LoVo (cell line): ENCODE measurements at regions not wholly inside any gene's neighbourhood (a gene's known extent, or its start where the extent isn't known, plus 50 kb on each side); places are given as distances from the start of the nearest gene placed in this dataset.

Experiments
- DNase-seq: peaks from one replicate; pipeline ENCODE4 v3.0.0-alpha.2; 2016; ENCODE audit warnings: low spot score

DNA sequence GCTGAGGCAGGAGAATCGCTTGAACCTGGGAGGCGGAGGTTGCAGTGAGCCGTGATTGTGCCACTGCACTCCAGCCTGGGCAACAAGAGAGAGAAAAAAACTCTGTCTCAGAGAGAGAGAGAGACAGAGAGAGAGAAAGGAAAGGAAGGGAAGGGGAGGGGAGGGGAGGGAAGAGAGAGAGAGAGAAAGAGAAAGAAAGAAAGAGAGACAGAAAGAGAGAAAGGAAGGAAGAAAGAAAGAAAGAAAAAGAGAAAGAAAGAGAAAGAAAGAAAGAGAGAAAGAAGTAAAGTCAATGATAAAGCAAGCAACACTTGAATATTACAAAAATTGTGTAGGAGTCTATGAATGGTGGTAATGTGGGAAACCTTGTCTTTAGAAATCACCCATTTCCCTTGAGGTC lies 133.6 kb upstream of the MSX2 start:
- no peak for DNase-seq

DNA sequence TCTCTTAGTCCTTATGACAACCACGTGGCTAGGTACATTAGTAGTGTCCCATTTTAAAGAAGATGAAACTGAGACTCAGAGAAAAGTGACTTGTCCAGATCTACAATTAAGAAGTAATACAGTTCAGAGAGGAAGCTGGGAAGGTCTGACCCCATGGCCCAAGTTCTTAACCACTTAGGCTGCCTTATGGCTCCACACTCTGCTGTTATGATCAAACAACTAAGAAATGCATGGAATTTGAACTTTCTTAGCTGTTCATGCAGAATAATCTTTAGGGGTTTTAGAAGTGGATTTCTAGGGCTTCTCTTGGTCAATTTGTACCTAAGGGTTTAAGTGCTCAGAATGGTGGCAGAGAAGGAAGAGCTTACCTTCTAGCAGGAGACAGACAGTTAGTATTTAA lies 128.0 kb upstream of the MSX2 start:
- DNase-seq, result no peak

- DNase-seq, result no peak
Observed at GRCh38 chr5:174599992-174600391, 124.4 kb upstream of the MSX2 start.

GRCh38 chr5:174601946-174602345 lies 122.4 kb upstream of the MSX2 start:
- peak; percentile 53 for DNase-seq

DNA sequence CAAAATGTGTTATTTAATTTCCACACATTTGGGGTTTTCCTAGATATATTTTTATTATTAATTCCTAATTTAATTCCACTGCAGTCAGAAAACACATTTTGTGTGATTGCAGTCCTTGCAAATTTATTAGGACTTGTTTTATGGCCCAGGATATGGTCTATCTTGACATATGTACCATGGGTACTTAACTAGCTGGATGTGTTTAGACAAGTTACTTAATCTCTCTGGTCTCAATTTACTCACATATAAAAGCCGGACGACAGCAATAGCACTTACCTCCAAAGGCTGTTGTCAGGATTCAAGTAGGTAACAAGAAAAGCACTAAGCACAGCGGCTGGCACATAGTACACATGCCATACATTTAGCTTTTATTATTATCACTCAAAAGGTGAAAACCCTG lies 118.2 kb upstream of the MSX2 start:
- DNase-seq, result no peak

DNA sequence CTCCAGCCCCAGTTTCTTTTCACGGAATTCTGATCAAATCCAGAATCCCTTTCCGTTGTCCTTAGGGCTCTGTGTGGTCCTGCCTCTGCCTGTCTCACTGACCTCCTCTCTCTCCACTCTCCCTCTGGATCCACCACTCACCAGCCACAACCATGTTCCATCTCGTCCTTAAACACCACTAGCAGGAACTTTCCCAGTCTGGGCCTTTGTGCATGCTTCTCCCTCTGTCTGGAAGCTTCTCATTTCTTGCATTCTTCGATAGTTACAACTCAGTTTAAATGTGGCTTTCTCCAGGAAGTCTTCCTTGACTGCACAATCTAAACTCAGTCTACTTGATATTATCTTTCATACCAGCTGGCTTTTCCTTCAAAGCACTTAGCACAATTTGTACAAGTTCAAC lies 117.7 kb upstream of the MSX2 start:
- DNase-seq, result no peak

GRCh38 chr5:174607205-174607604 lies 117.2 kb upstream of the MSX2 start:
- no peak for DNase-seq

- DNase-seq, result no peak
Observed at GRCh38 chr5:174607916-174608315, 116.5 kb upstream of the MSX2 start.

- DNase-seq, result peak; percentile 38
Observed at GRCh38 chr5:174608631-174609097, 115.7 kb upstream of the MSX2 start.

DNA sequence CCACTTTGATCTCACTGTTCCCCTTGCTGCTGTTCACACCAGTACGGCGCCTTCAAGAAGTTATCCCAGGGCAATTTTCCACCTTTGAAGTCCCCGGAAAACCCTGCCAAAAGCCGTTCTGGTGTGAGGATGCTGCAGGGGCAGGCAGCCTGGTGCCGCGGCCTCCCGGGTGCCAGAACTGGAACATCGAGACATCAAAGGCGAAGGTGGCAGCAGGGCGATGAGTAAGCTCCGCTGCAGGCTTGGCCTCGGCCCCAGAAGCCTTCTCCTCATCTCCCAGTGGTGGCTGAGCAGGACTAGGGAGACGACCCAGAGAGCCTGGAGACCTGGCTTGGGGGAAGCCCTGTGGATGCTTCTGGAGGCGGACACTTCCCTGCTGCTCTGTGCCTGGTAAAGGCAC lies 115.3 kb upstream of the MSX2 start:
- DNase-seq, result no peak

DNA sequence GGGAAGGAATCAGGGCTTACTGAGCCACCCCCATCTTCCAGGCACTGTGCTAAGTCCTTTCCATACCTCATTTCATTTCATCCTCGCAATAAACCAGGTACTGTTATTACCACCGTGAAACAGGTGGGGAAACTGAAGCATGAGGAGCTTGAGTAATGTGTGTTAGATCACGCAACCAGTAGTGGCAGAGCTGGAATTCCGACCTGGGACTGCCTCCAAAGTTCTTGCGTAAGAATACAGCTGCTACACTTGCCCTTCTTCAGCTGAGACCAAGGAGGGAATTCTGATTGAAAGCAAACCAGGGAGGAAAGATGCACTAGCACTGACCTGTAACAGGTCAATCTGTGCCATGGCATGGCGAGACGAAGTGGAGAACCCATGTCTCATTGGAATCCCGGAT lies 113.4 kb upstream of the MSX2 start:
- DNase-seq, result no peak

DNA sequence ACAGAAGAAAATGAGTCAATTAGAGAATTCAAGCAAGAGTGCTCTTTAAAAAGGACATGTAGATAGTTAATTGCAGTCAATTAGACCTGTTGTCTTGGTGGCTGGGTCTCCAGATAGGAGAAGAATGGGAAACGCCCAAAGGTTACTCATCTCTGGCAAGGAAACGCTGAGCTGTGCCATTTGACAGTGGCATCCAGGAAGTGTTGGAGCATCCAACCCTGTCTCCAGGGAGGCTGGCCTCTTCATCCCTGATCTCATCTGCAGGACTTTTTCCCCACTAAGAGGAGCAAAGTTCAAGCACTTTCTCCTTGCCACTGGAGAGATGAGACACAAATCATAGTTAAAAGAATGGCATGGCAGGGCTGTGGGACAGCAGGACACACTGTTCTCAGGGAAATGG lies 111.7 kb upstream of the MSX2 start:
- peak; percentile 86 for DNase-seq

DNA sequence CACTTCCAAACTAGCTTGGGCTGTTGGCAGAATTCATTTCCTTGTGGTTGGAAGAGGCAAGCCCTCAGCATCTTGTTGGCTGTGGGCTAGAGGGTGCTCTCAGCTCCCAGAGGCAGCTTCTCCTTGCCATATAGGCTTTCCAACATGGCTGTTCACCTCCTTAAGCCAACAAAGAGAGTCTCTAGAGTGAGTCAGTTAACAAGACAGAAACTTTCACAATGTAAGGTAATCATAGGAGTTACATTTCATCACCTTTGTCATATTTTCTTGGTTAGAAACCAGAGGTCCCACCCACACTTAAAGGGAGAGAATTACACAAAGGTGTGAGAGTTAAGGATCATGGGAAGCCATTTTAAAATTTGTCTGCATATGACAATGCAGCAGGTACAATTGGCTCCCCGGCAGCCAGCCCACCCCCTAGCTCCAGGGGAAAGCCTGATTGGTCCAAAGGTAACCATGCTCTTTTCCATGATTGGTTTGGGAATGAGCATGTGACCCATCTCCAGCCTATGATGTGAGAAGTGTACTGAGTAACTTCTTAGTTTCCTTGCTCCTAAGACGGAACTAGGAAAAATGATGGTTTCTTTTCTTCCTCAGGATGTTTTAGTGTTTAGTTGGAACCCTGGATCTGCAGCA lies 109.8 kb upstream of the MSX2 start:
- no peak for DNase-seq

DNA sequence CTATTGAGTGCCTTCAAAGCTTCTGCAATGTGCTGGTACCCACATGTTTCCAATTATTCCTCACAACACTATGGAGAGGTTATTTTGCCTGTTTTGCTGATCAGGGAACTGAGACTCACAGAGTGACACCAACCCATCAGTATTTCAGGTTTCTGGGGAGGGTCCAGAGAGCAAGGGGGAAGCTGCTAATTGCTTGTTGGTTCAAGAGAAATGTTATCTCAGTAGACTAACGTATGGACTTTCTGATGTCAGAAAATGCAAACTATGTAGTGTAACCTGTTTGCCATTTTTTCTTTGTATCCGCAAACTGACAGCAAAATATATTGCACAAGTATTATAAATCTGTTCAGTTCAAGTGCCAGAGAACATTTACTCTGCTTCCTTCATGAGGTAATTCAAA lies 108.3 kb upstream of the MSX2 start:
- DNase-seq, result no peak

DNA sequence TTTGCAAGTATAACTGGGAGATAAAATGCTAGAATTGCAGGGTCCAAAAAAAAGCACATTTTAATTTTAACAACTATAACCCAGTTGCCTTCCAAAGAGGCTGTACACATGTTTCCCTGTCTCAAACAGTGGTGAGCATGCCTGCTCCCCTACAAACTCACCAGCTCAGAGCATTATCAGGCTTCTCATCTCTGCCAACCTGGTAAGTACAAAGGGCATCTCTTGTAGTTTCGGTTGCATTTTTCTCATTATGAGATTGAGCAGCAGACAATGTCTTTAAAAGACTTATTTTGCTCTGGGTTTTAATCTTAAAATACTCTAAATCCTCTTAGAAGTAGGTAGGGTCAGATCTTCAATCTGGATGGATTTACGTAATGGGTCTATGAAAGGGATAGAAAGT lies 107.1 kb upstream of the MSX2 start:
- no peak for DNase-seq

GRCh38 chr5:174617910-174618309 lies 106.5 kb upstream of the MSX2 start:
- DNase-seq, result peak; percentile 37

GRCh38 chr5:174618589-174618988 lies 105.8 kb upstream of the MSX2 start:
- DNase-seq, result no peak

- DNase-seq, result no peak
Observed at GRCh38 chr5:174622067-174622466, 102.3 kb upstream of the MSX2 start.

DNA sequence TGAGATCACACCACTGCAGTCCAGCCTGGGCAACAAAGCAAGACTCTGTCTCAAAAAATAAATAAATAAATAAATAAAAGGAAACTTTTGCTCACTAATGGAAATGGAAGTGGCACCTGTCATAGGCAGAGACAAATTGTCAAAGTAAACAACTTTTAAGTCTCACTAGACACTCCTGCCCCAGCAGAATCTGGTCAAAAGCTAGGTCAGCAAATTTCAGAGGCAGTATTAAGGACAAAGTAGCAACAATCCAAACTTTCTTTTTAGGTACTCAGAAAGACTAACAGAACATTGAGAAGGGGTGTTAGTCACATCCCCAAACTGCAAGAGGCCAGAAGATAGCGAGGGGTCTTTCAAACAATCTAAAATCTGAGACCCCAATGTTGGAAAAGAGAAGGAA lies 101.4 kb upstream of the MSX2 start:
- no peak for DNase-seq

GRCh38 chr5:174623433-174624019 lies 100.9 kb upstream of the MSX2 start:
- no peak for DNase-seq

DNA sequence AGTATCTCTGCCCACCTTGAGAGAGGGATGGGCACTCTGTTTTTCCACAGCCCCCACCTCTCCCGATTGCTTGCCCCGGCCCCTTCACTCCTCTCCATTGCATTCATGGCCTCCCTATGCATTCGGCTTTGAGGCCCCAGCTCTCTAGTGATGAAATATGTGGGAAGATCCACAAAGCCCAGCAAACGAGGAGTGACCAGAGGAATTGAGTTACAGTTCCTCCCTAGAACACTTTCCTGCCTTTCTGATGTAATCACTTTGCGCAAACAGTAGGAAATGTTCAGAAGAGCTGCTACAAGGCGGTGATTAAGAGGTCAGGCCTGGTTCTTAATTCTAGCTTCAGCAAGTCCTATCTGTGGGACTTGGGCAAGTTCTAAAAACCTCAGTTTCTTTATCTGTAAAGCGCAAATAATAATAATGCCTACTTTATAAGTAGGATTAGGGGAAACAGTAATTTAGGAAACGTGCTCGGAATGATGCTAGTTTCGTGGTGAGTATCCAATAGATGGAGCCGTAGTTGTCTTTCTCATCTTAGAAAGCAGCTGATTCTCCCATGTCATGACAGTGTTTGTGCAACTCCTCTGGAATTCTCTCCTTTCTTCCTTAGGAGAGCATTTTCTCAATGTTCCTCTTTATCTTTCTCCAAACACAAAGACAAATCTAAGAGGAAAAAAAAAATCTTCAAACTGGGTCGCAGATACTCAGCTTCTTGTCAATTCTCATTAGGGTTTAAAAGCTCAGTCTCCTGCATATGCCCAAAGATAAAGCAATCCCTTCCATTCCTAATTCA lies 99.5 kb upstream of the MSX2 start:
- no peak for DNase-seq

GRCh38 chr5:174625591-174626350 lies 98.6 kb upstream of the MSX2 start:
- DNase-seq, result no peak
